NCI-H2171 treated with DMSO at 0.1 percent for 48 hours (cell line): ENCODE measurements at regions not wholly inside any gene's neighbourhood (a gene's known extent, or its start where the extent isn't known, plus 50 kb on each side); places are given as distances from the start of the nearest gene placed in this dataset.
A peak's percentile ranks its signal among the peaks of the same experiment; 100 is the strongest.

Experiments
- DNase-seq: peaks from one replicate; lab custom pipeline; 2025; lab: John Stamatoyannopoulos, UW

DNA sequence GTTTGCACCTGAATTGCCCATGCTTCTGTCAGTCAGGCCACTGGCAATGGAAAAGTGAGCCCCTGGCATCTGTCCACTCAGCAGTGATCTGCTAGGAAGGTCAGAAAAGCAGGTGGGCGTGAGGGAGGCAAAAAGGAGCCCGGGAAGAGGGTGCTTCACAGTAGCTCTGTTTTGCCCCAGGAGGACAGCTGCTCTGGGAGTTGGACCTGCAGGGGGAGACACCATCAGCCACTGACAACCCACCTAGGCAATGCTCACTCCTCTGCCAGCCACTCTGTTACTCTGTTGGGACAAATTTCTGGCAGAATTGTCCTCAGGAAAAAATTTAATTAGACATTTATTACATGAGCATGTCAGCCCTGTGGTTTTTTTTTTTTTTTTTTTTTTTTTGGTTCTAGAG lies 146.4 kb downstream of the LRIG2 start:
- no peak for DNase-seq

DNA sequence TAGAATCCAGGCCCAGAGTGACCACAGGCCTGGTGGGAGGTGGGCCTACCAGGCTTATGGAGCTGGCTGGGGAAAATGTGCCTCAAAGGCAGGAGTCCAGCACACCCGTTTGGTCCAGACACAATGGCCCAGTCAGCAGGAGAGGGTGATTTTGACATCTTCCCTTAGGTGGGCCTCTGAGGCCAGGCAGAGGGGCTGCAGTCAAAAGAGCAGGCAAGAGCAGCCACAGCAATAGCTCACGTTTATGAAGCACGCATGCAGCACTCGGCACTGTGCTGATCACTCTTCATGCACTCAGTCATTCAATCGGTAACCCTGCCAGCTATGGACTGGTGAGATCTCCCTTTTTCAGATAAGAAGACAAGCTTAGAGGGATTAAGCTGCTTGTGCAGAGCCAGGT lies 146.8 kb downstream of the LRIG2 start:
- DNase-seq = no peak

DNA sequence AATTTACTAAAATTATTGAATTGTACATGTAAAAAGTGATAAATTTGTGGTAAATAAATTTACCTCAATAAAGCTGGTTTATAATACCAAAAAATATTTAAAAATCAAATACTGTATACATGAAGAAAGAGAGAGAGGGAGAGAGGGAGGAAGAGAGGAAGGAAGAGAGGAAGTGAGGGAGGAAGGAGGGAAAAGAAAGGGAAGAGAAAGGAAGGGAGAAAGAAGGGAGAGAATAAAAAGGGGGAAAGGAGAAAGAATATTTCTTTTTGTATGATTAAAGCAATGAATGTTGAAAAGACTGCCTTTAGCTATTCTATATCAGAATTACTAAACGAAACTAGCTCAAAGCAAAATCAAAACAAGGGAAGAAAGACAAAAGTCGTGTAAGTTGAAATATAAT lies 150.0 kb downstream of the LRIG2 start:
- DNase-seq = no peak

DNA sequence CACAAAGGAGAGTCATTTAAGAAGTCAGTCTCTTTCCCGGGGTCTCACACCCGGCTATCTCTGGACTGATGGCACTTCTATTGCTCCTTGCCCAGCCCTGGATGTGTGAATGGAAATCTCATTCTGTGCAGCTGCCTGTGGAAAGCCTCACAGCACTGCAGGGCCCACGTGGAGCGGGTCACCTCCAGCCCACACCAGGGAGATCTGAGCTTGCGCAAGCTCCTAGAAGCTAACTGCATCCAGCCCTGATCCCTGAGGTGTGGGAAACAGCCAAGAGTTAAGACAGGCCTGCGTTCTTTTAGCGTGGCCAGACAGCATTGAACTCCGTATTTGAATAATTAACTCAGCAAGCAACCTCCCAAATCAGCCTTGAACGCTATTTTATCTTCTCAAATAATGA lies 150.5 kb downstream of the LRIG2 start:
- DNase-seq = no peak

DNA sequence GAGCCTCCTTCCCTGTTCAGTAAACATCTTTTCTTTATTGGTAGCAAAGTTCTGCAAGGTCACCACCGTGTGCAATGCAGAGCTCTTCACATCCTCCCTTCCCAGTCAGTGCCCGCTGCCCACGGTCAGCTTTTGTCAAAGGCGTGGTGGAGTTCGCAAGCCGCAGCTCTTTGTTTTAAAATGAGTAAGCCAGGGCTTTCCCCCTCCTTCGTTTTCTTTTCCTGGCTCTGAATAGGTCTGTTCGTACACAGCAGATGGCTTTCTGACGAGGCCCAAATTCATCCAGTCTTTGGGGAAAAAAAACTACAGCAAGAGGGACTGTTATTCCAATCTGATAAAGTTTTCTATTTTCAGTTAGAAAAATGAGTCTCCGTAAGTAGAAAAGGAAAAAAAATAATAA lies 153.2 kb downstream of the LRIG2 start:
- DNase-seq = no peak

DNA sequence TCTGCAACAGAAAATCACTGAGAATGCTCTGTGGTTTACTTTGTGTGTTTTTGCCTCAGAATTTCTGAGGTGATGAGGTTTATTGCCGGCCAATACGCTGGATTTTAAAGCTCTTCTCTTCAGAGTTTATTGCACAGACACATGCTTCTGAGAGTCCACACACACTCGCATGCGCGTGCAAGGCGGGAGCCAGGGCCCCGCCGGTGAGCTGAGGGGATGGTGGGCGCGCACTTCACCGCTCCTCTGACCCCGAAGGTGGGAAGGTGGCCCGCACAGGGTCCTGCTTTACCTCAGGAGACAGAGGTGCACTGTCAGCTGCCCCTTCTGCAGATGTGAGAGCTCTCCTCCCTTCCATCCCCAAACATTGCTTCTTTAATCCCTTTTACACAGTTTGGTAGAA lies 158.4 kb upstream of the MAGI3 start:
- DNase-seq = no peak

DNA sequence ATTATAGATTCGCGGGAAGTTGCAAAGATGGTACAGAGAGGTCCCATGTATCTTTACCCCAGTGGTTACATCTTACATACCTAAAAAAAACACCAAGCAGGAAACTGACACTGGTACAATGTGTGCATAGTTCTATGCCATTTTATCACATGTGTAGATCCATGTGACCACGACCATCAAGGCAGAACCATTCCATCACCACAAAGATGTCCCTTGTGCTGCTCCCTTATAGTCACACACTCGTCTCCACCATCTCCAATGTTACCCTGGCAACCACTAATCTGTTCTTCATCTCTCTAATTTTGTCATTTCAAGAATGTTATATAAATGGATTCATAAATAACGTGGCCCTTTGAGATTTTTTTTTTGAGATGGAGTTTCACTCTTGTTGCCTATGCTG lies 156.9 kb upstream of the MAGI3 start:
- no peak for DNase-seq

DNA sequence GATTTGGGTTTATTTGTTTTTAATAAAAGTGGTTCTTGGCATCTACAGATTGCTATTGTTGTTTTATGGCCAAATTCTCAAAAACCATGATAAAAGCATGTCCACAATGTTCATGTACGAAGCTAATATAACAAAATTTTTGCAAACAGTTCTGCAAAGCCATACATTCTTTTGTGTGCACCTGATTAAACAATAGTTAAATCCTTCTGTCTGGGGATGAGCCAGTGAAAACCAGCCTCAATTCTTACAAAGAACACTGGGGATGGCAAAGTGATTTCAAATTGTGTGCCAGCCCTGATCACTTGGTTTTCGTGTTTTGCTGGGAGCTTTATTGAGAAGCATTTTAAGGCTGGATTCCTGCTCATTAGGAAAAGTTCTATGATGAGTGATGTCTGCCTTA lies 149.1 kb upstream of the MAGI3 start:
- DNase-seq = no peak

DNA sequence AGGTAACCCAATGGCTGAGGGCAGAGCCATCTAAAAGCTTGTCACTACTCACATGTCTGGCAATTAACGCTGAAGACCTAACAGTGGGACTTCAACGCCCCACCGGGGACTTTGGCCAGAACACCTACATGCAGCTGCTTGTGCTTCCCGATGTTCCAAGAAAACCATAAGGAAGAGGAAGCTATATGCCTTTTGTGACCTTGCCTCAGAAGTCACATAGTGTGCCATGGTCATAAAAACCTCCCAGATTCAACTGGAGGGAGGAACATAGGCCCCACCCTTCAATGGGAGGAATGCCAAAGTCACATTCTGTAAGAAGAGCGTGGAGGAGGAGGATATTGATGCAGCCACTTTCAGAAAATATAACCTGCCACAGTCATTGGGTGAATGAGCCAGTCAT lies 147.8 kb upstream of the MAGI3 start:
- DNase-seq = no peak

DNA sequence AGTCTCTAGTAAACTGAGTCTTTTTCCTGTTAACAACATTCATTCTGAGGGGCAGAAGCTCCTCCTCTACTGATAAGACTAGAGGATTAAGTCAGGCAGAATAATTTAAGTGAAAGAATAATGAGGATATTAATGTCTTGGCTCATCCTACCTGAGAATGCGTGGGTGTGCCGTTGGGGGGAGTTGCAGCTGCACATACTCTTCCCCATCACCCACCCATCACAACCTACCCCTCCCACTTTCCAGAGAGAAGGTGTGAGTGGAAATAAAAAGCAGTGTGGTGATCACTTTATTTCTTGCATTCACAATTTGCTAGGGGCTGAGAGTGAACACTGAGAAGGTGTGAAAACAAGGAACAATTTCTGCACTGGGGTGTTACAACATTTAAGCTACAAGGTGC lies 146.8 kb upstream of the MAGI3 start:
- peak; percentile 6 for DNase-seq

DNA sequence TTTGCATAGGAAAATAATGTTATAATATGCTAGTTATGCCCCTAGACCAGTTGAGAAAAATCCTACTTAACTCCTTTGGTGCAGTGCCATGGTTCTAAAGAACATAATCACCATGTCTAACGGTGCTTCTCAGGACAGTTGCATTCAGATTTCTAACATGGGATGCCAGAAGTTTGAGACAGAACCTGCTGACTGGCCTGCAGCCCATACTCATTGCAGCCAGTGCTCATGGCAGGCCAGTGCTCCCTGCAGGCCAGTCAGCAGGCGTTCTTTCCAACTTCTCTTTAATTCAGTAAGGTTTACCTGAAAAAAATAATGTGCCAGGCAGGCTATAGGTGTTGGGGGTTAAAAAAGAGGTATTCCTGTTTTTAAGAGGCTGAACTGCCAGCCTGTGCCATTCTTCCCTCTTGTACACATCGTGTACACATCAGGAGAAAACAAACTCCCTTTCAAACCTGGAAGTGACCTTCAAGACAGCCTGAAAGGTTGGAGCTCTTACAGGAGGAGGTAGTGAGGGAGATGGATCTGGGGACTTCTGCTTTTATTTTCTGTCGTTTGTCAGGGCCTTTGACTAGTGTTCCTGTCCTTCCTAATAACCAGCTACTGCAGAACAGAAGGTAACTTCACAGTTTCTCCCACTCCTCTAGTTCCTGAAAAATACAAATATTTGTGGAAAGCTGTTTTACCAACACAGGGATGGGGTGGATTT lies 146.0 kb upstream of the MAGI3 start:
- no peak for DNase-seq

DNA sequence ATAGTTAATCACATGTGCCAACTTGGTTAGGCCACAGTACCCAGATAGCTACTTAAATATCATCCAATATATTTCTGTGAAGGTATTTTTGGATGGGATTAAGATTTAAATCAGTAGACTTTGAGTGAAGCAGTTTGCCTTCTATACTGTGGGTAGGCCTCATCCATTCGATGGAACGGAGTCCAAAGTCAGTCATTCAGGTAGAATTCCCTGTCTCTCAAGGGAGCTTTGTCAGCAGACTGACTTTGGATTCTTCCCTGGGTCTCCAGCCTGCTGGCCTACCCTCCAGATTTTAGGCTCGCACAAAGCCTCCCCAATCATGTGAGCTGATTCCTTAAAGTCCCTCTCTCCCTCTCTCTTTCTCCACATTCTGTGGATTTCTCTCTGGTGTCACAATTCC lies 145.1 kb upstream of the MAGI3 start:
- no peak for DNase-seq

DNA sequence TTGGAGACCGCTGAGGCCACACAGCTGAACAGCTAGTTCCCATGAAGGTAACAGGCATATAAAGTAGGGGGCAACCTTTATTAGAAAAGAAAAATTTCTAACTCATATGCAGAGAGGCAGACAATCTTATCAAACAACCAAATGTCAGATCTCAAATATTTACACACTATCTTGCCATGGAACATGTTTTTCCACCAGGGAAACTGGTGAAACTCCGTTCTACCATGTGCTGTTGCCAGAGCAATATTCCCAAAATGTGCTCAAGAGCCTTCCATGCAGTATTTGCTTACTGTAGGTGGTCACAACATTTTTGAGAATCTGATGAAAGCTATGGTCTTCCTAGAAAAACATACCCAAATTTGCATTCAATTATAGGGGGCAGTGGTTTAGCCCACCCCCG lies 143.4 kb upstream of the MAGI3 start:
- DNase-seq = no peak

DNA sequence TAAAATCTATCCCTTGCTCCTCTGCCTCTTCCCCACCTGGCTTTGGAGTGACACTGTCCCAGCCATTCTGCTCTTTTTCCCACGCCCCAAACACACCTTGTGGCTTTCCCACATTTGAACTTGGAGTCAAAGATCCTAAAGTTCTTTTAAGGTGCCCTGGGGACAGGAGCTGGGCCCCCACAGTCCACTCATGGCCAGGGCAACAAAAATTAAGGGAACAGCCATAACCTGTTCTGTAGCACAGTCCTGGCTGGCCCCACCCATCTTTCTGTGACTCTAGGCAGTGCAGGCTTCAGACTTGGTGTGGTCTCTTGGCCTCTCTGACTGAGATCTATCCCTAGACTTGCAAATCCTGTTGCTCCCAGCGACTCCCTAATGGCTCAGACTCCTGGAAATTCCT lies 143.0 kb upstream of the MAGI3 start:
- no peak for DNase-seq

DNA sequence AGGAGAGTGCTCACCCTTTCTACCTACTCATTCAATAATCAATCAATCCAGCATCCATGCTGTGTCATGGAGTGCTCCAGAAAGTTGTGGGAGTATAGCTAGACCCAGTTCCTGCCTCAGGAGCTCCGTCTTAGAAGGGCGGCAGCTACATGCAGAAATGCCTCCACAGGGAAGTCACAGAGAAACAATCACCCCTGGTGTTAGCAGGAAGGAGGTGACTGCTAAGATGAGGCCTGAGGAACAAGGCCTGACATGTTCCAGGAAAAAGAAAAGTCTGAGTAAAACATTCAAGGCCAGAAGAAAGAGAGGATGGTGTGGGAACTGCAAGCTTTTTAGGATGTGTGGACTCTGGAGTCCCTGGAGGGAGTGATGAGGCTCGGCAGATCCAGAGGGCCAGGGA lies 142.5 kb upstream of the MAGI3 start:
- DNase-seq = no peak

DNA sequence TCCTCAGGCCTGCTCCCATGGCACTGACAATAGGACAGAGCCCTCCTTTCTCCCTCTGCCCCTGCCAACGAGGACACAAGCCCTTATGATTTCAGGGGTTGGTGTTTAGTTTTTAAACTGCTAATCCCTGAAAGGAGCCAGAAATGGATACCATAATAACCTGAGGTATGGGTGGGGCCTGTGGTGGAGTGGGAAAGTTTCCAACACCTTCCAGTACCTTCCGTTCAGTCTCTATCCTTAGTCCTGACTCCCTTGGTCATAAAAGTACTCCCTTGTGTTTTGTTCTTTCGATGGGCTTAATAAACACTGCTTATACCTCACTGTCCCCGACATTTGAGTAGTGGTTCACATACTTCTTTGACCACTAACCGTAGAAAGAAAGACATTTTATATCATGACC lies 141.8 kb upstream of the MAGI3 start:
- no peak for DNase-seq

DNA sequence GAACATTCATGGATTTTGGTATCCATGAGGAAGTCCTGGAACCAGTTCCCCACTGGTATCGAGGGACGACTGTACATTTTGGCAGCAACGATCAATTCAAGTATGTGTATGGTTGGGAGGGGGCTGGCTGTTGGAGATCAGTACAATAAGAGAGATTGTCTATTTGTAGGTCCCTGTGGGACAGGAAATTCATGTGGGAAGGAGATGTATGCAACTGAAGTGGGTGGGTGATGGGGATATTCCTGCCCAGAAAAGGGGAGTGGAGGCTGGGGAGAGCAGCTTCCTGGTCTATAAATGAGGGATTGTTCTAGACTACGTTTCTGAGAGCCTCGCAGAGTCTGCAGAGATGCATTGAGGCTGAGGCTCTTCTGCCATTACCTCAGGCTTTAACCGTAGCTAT lies 140.2 kb upstream of the MAGI3 start:
- DNase-seq = no peak

DNA sequence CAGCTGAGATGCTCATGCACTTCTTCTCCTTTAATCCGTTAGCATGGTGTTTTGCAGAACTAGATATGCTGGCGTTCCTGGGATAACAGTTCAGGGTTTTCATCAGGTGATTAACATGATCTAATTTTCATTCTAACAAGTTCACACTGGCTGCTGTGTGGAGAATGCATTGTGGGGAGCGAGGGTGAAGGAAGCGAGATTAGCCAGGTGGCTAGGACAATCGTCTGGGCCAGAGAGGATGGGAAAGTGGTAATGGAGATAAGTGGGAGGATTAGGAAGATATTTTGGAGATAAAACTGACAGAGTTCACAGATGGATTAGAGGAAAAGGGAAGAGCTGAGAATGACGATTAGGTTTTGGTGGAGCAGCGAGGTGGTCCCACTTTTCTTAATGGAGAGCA lies 138.1 kb upstream of the MAGI3 start:
- no peak for DNase-seq

DNA sequence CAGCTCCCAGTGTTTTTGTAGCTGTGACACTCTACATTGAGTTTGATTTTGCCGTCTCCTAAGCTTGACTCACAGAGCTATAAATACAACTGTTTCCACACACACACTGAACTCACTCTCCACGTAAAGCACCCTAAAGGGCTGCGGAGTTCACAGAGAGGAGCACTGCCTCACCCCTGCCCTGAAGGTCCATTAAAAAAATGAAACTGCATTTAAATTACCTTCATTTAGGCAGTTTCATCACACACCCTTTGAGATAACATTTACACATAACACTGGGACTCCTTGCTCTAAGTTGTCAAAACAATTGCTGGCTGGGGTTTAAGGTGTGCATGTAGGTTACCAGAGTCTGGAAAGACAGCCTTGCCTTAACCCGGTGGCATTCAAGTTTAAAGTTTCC lies 137.1 kb upstream of the MAGI3 start:
- no peak for DNase-seq

DNA sequence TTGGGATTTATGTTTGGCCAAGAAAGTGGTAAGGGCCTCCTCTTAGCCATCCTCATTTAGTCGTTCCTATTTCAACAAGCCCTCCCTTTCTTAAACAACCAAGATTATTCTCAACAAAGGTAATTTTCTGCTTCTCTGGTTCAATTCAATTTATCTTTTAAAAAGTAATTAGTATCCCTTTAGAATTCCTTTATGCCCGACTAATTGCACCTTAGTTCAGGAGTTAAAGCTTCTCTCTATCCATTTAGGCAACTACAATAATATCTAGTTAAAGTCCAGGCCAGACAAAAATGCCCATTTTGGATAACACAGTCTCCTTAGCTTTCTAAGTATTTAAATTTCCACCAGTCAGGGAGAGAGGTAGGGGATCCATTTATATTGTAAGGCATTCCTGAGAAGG lies 136.7 kb upstream of the MAGI3 start:
- no peak for DNase-seq

DNA sequence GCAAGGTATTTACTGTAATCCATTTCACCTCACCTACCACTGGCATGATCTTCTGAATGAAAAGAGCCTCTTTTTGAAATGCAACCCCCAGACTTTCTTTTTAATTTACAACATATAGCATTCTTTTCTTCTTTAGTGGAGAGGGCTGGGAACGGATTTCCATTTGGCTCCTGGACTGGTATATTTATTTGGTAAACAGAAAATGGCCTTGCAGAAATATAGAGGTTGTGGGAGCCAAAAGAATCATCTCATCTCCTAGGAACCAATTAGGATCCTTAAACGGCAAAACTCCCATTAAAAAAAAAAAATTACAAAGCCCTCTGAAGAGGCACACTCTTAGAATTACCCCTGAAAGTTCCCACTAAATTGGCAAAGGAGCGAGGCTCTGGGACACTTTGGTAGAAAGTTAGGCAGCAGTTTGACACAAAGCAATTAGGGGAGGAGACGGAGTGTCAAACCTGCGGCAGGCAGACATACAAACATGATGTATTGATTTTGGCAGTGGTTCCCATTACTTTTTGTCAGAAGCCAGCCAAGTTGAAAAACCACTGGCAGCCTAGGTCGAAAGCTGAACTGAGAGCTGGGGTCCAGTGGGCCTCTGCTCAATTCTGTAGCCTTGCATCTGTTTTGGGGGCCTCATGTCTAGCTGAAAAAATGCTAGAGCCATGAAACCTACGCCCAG lies 135.1 kb upstream of the MAGI3 start:
- DNase-seq = peak; percentile 9

DNA sequence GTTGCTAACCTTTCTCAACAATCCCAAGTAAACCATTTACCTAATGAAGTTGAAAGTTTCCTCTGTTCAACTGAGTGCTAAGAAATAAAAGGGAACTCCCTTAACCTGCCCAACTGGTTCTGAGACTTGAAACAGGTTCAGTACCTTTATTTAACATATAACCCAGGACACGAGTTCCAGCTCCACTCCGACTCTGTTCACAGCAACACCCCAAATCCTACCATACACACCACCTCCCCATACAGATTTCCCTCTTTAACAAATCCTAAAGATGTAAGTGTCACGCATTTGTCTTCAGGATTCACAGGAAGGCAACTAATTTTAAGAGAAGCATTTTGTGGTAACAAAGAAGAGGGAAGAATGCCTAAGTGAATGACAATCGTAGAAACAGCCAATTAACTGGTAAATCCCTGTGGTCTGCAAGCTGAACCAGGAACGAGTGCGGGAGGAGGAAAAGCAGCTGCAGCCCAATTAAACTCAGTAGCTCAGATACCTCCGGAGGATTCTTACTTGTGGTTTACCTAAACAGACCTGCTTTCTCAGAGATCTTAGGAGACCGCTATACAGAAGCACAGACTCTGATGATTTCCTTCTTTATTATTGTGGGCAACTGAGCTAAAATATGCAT lies 134.5 kb upstream of the MAGI3 start:
- DNase-seq = peak; percentile 33

DNA sequence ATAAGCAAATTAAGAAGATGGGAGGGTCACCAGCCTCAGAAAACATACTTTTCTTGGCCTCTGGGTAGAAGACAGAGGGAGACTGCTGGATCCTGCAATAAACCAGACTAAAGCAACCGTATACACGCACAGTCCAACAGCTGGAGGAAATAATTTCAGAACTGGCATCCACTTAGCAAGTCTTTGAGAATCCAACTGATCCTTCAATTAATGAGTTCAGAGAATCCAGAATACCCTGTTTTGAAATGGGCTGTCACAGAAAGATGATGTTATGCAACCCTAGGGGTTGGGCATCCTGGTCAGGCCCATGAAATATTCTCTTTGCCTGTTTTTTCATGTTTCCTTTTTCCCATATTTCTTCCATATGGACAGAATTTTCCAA lies 134.0 kb upstream of the MAGI3 start:
- DNase-seq = no peak

DNA sequence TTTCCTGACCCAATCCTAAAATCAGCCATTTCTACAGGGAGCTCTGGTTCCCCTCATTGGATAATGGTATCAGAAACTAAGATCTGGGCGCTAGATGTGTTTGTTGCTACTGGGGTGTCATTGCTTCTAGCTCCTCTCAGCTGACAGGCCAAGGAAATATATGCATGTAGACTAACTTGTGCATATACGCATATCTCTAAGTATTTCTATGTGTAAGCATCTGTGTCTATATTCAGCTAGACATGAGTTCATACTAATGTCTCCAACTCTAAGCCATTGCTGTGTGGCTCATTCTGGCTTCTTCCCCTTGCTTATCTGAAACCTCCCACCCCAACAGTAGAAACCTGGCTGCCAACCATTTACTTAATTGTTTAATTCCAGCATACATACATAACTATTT lies 130.3 kb upstream of the MAGI3 start:
- no peak for DNase-seq
